Ishikawa (cell line): ENCODE measurements at regions not wholly inside any gene's neighbourhood (a gene's known extent, or its start where the extent isn't known, plus 50 kb on each side); places are given as distances from the start of the nearest gene placed in this dataset.

Experiments
- CEBPB ChIP-seq: IDR thresholded peaks from 2 replicates; pipeline ENCODE4 v1.6.1; 2012
- CREB1 ChIP-seq: IDR thresholded peaks from 2 replicates; pipeline ENCODE4 v1.6.1; 2012; ENCODE audit warnings: low read depth
- EGR1 ChIP-seq: IDR thresholded peaks from 2 replicates; pipeline ENCODE4 v1.6.1; 2012
- EP300 ChIP-seq: IDR thresholded peaks from 2 replicates; pipeline ENCODE4 v1.6.1; 2012; ENCODE audit warnings: borderline replicate concordance
- FOXM1 ChIP-seq: IDR thresholded peaks from 2 replicates; pipeline ENCODE4 v1.6.1; 2012; ENCODE audit warnings: low read depth, borderline replicate concordance
- NFIC ChIP-seq: IDR thresholded peaks from 2 replicates; pipeline ENCODE4 v1.6.1; 2012
- RAD21 ChIP-seq: IDR thresholded peaks from 2 replicates; pipeline ENCODE4 v1.6.1; 2012; ENCODE audit warnings: low read depth
- TAF1 ChIP-seq: IDR thresholded peaks from 2 replicates; pipeline ENCODE4 v1.6.1; 2012; ENCODE audit warnings: low read depth, mild to moderate bottlenecking
- TCF12 ChIP-seq: IDR thresholded peaks from 2 replicates; pipeline ENCODE4 v1.6.1; 2012; ENCODE audit warnings: low read depth
- TEAD4 ChIP-seq: IDR thresholded peaks from 2 replicates; pipeline ENCODE4 v1.6.1; 2012
- USF1 ChIP-seq: IDR thresholded peaks from 2 replicates; pipeline ENCODE4 v1.6.1; 2012
- YY1 ChIP-seq: IDR thresholded peaks from 2 replicates; pipeline ENCODE4 v1.6.1; 2012; ENCODE audit warnings: low read depth
- ZBTB7A ChIP-seq: IDR thresholded peaks from 2 replicates; pipeline ENCODE4 v1.6.1; 2012; ENCODE audit warnings: low read depth
- TF ChIP-seq, protein P1 (sequence below): IDR thresholded peaks from 2 replicates; pipeline ENCODE4 v1.6.1; 2012
- TF ChIP-seq, protein P2 (sequence below): IDR thresholded peaks from 2 replicates; pipeline ENCODE4 v1.6.1; 2012; ENCODE audit warnings: low read depth, mild to moderate bottlenecking

DNA sequence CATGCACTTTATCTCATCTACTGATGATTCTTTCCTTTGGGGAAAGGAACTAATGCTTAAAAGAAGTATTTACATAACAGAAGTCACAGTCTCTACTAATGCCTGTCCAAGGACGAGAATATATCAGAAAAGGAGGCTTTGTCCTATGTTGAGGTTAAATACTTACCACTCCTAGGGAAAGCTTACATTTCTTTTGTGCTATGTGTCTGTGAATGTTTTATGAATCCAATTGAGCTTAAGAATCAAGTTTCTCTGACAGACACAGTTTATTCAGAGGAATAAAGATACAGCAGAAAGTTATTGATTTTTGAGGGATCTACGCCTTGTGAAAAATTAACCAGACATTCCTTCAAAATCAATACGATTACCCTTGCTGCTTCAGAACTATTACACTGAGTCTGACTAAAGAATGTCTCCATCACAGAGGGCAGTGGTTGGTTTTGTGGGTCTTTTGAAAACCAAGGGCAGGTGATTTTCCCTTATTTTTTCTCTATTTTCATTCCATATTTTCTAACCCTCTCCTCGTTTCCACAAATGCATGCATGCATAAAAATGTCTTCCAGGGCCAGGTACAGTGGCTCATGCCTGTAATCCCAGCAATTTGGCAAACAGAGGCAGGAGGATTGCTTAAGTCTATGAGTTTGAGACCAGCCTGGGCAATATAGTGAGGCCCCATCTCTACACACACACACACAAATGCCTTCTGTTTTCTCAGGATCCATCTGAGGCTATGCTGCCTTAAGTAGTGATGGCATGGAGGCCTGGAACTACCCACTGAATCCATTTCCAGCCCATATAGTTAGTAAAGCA is 1095.1 kb downstream of the GALC start:
- TF ChIP-seq, protein P1, sequence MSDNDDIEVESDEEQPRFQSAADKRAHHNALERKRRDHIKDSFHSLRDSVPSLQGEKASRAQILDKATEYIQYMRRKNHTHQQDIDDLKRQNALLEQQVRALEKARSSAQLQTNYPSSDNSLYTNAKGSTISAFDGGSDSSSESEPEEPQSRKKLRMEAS, result no peak
- TF ChIP-seq TAF1 (no peak), RAD21 (no peak), ZBTB7A (no peak), EP300 (no peak), CREB1 (no peak), TEAD4 (no peak), USF1 (no peak), YY1 (no peak), EGR1 (no peak), FOXM1 (no peak), NFIC (no peak), TCF12 (no peak), CEBPB (no peak)
- TF ChIP-seq, protein P2, sequence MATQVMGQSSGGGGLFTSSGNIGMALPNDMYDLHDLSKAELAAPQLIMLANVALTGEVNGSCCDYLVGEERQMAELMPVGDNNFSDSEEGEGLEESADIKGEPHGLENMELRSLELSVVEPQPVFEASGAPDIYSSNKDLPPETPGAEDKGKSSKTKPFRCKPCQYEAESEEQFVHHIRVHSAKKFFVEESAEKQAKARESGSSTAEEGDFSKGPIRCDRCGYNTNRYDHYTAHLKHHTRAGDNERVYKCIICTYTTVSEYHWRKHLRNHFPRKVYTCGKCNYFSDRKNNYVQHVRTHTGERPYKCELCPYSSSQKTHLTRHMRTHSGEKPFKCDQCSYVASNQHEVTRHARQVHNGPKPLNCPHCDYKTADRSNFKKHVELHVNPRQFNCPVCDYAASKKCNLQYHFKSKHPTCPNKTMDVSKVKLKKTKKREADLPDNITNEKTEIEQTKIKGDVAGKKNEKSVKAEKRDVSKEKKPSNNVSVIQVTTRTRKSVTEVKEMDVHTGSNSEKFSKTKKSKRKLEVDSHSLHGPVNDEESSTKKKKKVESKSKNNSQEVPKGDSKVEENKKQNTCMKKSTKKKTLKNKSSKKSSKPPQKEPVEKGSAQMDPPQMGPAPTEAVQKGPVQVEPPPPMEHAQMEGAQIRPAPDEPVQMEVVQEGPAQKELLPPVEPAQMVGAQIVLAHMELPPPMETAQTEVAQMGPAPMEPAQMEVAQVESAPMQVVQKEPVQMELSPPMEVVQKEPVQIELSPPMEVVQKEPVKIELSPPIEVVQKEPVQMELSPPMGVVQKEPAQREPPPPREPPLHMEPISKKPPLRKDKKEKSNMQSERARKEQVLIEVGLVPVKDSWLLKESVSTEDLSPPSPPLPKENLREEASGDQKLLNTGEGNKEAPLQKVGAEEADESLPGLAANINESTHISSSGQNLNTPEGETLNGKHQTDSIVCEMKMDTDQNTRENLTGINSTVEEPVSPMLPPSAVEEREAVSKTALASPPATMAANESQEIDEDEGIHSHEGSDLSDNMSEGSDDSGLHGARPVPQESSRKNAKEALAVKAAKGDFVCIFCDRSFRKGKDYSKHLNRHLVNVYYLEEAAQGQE, result no peak

DNA sequence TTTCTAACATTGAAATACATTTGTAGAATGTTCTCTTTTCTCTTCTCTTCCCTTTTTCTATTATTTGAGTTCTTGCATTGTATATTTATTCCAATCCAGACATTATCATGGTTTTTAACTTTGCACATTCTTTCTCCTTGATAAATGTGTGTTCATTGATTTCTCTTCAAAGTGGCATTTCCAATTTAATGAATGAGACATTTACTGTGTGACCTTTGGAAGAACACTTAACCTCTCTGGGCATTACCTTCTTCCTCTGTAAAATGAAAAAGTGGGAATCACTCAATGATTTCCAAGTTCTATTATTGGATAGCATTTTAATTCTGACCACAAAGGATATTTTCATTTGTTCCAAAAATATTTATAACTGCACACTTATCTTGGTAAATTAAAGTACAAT is 1095.8 kb downstream of the GALC start:
- TF ChIP-seq ZBTB7A (no peak), CEBPB (no peak), EGR1 (no peak), NFIC (no peak), CREB1 (no peak), USF1 (no peak), TAF1 (no peak), EP300 (no peak), FOXM1 (no peak), RAD21 (no peak), YY1 (no peak), TEAD4 (no peak), TCF12 (no peak)
- TF ChIP-seq, protein P1, result no peak
- TF ChIP-seq, protein P2, result no peak

- no peak for TF ChIP-seq EP300
- TF ChIP-seq, protein P2, result no peak
- TF ChIP-seq, protein P1, result no peak
- TF ChIP-seq NFIC, result no peak
- TF ChIP-seq RAD21, result no peak
- TF ChIP-seq CREB1, result no peak
- no peak for TF ChIP-seq TCF12
- TF ChIP-seq ZBTB7A, result no peak
- TF ChIP-seq USF1, result no peak
- no peak for TF ChIP-seq CEBPB
- TF ChIP-seq EGR1, result no peak
- no peak for TF ChIP-seq YY1
- no peak for TF ChIP-seq TAF1
- TF ChIP-seq FOXM1, result no peak
- TF ChIP-seq TEAD4, result no peak
Observed at GRCh38 chr14:86896701-86897100, 1096.3 kb downstream of the GALC start.
